GM19240 (cell line): ENCODE measurements at regions not wholly inside any gene's neighbourhood (a gene's known extent, or its start where the extent isn't known, plus 50 kb on each side); places are given as distances from the start of the nearest gene placed in this dataset.
"Not testable (repeated sequence)": the region's sequence is repeated elsewhere in the genome, so short reads cannot be mapped to it uniquely, and the experiment has no call there.

Experiments
- DNase-seq: peaks from one replicate; pipeline ENCODE4 v3.0.0; 2011; ENCODE audit warnings: low spot score; ENCODE audit not compliant: insufficient read length

DNA sequence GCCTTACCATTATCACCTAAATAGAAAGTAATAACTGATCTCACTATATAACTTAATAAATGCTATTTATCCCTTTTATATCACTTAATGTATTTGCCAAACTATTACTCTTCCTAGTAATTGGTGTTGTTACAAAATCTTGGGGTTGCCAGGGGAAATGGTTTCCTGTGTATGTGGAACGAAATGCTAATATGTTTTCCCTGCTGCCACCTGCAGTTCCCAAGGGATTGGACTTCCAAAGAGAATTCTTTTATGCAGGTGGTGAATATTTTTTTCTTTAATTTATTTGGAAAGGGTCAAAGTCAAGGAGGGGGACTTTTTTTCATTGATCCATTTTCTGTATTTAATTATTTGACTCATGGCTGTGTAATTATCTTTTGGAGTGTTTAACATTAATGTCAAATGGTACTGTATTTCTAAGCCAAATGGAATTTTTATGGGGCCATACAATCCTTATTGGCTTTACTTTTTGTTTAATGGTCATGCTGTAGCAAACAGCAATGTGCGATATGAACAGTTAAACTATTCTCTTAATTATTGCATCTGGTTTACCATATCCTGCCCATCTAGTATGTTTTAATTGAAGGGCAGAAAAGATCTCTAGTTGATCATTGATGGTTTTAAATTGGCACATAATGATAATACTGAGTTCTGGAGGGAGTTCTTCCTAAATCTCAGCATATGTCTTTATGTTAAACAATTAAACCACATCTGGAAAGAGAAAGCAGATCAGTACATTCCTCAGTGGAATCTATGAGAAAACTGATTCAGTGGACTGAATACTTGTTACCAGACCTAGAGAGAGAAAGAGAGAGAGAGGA lies 486.3 kb downstream of the TTLL7 start:
- DNase-seq = no peak

DNA sequence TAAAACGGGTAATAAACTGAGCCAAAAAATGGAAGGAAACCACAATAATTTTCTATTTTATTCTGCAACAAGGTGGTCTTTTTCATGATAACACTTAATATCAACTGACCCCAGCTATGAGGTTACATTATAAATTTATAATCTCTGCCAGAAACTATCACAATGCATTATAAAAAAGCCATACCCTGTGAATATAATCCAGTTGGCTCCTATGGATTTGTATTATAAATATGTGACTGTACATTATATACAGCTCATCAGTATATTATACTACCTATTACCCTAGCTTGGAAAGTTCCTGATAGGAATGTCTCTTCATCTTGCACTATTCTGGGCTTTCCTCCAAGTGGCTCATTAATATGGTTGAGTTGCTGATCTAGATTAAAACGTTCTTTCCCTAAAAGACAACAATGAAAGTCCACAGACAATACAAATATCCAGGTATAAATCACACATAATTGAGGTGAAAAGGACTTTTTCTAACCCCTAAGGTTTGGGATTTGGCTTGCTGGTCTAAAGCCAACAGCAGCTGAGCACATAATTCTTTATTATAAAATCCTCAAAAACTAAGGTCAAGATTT lies 487.7 kb downstream of the TTLL7 start:
- no peak for DNase-seq

DNA sequence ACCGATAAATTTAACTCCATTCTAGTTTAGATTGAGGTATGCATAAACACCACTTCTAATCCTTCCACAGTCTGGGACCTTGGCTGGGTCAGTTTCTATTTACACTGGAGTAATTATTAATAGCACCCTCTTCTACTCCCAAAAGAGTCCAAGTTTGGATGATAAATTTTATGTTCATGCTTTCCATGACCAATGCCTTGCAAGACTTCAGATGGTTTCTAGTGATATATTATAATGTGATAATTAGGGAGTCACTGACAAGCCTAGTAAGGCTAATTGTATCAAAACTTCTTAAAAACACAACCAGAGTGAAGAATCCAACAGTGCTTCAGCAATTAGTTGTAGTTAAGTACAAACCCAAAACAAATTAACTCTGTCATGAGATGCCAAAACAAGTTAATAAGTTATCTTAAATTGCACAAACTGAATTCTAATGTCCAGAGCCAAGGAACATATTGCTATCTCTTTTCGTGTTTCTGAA lies 489.6 kb downstream of the TTLL7 start:
- DNase-seq = no peak

DNA sequence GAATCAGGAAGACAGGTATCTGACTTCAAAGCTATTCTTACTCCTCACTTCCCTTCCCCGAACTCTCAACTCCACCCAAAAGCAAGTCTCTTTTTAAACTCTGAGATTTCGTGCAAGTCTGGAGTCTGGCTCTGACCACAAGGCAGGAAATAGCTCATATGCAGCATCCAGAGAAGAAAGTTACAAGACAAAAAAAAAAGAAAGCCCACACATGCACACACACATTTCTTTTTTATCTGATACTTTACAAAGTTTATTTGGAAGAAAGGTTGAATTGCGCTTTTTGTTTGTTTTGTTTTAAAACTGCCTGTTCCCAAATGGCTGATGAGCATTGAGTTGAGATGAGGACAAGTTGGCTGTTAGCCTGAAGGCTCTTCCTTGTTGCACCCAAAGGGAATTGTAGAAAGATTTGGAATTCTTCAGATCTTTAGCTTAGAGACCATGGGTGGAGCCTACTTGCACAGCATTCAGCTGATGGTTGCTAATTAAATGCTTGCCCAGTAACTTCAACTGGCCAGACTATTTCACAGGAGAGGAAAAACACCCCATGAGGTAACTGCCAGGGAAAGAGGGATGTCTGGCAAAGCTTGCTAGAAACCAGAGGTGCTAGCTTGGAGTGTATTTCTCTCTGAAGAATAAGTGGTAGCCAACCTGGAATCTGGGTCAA lies 490.3 kb downstream of the TTLL7 start:
- peak; percentile 15 for DNase-seq

DNA sequence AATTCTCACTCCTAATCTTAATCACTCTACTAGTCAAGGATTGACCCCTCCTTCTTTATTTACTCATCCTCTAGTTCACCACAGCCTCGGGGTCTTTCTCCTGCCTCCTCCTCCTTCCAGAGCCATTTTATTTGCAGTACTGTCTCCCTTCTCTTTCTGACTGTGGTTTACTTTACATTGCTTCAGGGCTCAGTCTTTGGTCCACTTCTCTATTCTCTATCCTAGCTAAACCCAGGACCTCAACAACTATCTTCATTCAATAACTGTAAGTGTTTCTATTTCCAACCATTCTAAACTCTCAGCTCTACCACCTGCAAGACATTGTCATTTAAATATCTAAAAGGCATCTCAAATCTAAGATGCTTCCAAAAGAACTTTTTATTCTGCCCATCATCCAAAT lies 493.8 kb downstream of the TTLL7 start:
- no peak for DNase-seq

DNA sequence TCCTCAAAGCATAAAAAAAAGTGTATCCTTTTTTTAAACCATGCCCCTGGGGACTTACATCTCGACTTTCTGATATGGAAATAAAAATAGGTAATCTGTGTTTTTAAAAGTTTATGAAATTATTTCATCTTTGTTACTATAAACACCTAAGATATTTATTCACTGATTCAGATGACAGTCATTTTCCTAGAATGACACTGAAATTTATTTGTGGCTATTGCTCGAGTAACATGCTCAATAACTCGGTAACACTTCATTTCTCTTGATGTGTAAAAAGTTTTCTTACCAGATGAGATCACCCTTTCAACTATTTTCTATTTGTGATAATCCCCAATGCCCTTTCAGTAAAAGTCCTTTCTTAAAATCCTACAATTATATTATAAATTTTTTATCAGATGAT lies 495.8 kb downstream of the TTLL7 start:
- DNase-seq = no peak

DNA sequence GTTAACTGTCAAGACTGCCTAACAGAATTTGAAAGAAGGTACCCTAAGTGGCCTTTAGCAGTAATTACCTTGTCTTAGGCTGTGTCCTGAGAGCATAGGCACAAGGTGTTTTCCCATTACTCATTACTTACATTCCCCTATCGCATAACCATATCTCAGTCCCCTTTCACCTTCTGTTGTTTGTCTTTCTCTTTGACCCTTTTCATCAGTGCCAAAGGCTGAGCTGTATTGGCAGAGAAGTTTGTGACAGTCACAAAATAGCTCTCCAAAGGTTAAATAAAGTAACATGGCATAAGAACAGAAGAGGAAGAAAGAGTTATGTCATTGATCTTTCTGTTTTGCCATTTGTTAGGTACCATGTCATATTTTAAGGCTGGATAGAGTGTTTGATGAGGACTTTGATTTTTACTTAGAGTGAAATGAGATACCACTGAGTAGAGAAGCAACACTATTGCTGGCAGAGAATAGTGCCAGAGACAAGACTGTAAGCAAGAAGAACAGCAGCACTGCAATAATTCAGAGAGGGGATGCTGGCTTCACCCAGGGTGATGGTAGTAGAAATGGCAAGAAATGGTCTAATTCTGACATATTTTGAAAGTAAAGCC lies 497.8 kb downstream of the TTLL7 start:
- peak; percentile 17 for DNase-seq

DNA sequence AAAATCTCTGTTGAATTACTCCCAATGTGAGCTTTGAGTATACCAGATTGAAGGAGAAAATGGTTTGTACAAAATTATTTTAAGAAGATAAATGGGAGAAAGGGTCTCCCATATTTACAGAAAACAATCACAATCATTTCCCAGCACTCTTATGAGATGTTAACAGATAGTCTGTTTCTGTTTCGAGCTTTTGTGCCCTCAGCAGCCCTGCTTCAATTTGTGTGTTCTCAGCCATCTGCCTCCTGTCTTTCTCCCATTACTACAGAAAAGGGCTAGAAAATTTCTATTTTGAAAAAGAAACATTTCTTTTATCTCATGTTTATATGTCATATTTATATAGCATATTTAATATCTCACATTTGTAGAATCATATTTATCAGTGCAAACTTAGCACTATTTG lies 498.4 kb downstream of the TTLL7 start:
- no peak for DNase-seq

DNA sequence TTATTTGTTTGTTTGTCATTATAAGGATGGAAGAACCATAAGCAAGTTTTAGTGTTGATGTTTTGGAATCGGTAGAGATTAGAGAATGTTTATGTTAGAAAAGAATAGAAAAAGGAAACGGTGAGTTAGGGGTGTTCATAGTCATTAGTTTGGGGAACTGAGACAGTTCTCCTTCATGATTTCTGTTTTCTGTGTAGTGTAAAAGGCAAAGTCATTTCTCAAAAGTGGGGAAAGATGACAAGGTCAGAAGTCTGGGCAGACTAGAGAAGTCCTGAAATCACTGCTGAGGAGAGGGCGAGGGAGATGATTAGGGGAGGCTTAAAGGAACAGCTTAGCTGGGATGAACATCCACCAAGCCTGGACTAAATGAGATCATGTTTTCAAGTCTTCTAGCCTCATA lies 498.9 kb downstream of the TTLL7 start:
- DNase-seq = no peak

DNA sequence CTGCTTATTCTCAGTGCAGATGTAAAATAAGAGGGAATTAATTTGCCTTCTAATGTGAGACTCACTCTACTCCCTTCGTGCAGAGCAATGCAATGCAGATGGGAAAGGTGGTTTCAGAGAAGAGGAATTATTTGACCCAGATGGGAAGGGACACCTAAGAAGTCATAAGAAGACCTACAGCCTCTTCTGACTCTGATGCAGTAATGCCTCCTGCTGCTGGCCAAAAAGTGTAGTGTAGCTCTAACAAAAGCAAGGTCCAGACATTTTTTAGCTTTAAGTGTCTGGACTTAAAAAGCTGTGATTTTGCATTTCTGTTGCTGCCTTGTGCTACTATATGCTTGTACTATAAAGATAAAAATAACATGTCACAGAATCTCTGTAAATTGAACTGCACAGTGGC lies 501.4 kb downstream of the TTLL7 start:
- DNase-seq = no peak

DNA sequence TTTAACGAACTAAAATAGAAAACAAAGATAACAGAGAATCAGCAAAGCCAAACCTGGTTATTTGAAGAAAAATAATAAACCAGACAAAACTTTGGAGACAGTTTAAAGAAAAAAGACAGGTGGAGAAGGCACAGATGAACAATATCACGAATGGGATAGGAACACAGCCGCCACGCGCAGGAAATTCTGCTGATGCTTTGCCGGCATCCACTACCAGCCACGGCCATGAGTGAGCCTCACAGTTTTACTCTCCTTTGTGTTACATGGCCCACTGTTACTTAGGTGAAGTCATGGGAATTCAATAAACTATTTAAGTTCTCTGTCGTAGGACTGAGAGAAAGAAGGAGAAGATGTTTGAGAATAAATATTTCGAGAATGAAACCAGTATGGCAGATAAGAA lies 503.4 kb downstream of the TTLL7 start:
- no peak for DNase-seq

DNA sequence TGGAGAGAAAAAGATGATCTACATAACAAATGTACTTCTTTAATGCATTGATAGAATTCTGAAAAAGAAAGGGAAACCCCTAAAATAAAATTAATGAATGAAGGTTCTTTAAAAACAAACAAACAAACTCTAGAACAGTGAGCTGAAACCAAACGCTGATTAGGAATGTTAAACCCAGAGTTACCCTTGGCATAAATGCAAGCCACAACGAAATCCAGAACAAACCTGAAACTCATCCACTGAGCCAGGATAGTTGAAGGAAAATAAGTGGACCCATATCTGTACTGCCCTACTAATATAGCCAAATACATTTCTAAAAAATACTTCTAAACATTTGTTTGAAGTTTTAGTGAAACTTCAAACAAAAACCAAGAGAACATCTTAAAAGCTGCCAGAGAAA lies 505.3 kb downstream of the TTLL7 start:
- DNase-seq = no peak

DNA sequence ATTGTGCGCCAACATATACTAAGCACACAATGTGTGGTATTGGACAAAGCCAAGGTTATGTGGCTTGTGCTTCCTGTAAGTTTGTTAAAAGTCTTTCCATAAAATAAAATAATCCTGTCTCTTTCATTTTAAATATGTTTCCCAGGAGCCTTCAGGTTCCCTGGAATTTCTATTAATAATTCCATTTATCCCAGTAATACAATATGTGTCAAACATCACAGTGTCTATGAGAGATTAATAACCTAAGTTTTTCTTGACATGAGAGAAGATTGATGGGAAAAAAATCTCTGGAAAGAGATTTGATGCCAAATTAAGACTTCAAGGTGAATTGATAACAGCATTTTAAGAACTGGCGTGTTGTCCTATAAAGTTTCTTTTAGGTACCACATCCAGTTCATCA lies 507.0 kb downstream of the TTLL7 start:
- no peak for DNase-seq

DNA sequence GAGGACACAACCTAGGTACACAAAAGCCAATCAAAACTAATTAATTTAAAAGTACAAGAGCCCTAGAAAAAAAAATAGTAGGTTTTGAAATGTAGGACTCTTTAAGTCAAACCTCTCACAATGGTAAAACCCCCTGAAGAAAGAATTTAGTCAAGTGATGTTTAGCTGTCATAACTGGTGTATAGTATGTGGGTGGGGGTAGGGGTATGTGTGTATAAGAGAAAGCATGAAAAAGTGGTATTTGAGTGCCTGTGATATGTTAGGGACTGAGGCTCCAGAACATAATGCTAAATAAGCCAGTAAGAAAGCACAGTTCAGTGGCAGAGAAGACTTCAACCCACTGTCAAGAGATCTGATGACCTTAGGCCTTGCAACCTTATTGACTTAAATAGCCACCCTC lies 507.9 kb downstream of the TTLL7 start:
- DNase-seq = no peak

DNA sequence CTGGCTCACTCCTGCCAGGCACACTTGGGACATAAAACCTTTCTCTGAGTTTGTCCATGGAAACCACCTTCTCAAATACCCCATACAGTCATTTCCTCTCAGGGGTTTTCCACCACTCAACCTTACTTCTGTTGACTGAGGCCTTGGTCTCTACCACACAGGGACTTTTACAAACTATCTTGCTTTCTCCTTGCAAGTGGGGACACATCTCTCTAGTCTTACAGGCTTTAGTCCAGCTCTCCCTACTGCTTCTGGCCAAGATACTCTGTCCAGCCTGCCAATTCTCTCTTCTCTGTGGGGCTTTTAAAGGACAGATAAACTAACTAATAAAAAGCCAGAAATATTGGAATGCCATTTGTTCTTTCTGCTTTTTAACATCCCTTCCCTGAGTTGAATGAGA lies 510.8 kb downstream of the TTLL7 start:
- DNase-seq = not testable (repeated sequence)

DNA sequence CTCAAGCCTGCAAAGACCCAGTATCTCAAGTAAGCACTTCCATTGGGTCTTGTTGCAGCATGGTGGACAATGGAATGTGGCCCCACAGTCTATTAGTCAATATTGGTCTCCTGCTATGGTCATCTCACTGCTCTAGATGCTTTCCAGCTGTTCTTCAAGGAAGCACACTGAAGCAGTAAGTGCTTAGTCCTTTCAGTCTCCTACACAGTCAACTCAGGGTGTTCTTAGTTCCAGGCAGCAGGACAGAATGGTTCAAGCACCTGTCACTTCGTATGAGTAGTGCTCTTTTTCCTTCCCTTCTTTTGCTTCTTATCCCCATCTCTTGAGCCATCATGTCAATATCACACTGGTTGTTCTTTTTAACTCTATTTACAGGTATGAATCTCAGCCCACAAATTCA lies 511.5 kb downstream of the TTLL7 start:
- DNase-seq = not testable (repeated sequence)

DNA sequence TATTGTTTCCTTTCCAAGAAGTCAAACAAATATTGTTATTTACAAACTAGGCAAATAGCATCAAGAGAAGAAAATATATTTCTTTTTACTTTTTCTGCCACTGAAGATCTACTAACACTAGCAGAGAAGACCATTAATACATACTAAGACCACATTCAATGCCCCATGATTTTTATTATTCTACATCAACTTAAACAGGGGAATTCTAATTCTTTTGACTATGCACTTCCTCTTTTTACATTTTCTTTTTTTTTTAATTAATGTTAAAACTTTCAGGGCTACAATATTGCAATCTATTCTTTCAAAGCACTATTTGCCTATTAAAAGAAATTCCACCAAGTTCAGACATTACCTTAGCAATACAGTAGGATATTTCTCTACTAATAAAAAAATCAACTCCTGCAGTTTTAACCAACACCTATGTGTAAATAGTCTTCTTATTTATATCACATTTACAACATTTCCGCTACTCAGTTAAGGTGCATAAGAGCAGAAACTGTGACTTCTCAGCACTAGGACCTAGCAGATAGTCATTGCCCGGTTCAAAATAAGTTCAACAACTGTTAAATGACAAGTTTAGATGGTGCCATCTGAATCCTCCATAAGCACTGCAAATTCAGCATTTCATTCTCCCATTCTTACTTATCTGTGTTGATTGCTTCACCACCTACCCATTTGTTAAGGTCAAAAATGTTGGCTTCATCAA lies 513.5 kb downstream of the TTLL7 start:
- not testable (repeated sequence) for DNase-seq

DNA sequence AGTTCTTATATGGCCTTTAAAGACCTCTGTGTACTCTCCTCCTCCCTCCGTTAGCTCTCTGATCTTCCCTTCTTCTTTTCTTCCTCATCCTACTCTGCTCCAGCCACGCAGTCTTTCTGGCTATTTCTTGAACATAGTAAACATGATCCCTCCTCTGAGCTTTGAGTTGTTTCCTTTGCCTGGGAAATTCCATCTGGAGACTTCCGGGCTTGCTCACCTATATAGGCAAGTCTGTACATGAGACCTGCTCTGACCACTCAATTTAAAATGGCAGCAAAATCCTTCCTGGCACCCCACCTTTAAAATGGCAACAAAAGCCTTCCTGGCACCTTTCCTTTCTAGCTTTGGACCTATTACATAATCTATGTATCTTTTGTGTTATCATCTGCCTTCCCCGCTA lies 517.6 kb downstream of the TTLL7 start:
- not testable (repeated sequence) for DNase-seq

DNA sequence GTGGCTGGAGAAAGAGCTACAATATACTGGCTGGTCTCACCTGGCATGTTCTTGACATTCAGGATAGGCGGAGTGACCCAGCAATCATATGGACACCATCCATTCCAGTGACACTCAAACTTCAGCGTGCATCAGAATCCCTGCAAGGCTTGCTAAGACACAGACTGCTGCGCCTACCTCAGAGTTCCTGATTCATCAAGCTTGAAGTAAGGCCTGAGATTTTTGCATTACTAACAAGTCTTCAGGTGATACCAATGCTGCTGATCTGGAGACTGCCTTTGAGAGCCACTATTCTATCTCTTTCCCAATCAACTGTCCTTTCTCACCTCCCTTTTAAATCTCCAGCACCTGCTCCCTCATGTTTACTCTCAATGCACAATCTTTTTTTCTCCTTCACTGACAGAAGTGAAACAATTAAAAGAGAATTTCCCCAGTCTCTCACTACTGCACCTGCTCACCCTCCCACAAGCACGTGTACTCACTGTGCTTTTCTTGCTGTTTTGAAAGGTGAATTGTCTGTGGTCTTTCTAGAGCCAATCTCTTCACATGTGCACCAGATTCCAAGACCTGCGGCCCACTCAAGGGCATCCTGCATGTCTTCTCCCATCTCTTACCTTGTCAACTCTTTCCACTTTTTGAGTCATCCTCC lies 519.2 kb downstream of the TTLL7 start:
- DNase-seq = not testable (repeated sequence)

DNA sequence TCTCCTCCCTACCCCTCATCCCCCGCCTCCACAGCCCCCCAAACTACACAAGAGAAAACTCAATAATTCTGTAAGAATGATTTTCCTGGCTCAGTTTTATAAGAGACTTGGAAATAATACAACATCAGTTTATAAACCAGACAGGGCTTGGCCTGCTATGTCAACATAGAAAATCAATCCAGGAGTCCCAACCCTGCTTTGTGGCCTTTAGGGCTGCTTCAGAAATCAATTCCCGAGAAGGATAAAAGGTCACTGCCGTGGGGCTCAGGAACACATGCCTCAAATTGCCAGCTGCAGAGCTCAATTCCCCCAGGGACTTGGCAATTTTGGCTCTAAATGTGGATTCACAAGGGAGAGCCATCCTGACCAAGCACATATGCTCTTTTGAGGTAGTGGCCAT lies 520.8 kb downstream of the TTLL7 start:
- not testable (repeated sequence) for DNase-seq

DNA sequence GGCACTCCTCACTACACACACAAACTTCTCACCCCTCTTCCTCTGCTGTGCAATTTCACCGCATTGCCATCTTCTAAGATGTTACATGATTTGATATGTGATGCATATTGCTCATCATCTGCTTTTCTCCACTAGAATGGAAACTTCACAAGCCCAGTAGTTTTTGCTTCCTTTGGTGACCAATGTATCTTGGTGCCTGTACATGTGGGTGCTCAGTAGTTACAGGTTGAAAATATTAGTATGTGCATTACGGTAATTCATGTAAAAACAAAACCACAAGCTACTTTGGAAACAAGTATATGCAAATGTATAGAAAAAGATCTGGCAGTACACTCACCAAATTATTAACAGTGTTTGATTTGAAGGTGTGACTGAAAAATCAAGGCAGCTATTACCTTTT lies 522.4 kb downstream of the TTLL7 start:
- DNase-seq = not testable (repeated sequence)
